ENCODE measurements at regions not wholly inside any gene's neighbourhood (a gene's known extent, or its start where the extent isn't known, plus 50 kb on each side); places are given as distances from the start of the nearest gene placed in this dataset.

- H3K4me3 ChIP-seq: no peak overlapping the region
- no peak overlapping the region for H3K4me2 ChIP-seq
- ATAC-seq: no peak
- TF ChIP-seq CBX8 (IDR thresholded peaks at IDR 0.05): no peak
- no peak for TF ChIP-seq KDM5A (IDR thresholded peaks at IDR 0.05)
- TF ChIP-seq RFX5 (IDR thresholded peaks at IDR 0.05): no peak
- TF ChIP-seq JUNB (IDR thresholded peaks at IDR 0.05): no peak
- TF ChIP-seq RCOR1 (IDR thresholded peaks at IDR 0.05; ENCODE audit: low read depth, low read length): no peak
- no peak for TF ChIP-seq HOXA7 (CRISPR knock-in tag; IDR thresholded peaks at IDR 0.05)
- TF ChIP-seq CTCF (IDR thresholded peaks at IDR 0.05): no peak
- no peak for TF ChIP-seq CHD2 (IDR thresholded peaks at IDR 0.05; ENCODE audit: low read length, partially characterized antibody)
- no peak for TF ChIP-seq REST (IDR thresholded peaks at IDR 0.05)
- TF ChIP-seq HEYL (CRISPR knock-in tag; IDR thresholded peaks at IDR 0.05): no peak
- no peak overlapping the region for H3K27ac ChIP-seq
- H3K4me1 ChIP-seq: no peaks in the 10 kb centered on the region
- peaks cover 7% of the 10 kb centered on the region; the same call in 1 of the 3 replicates for H3K9me3 ChIP-seq
- no peak for FAIRE-seq
- POLR2A ChIA-PET: no interaction called here
- WGBS (ENCODE audit: missing lambda C conversion rate): 0% methylated on average over 1 of the region's 1 CpG
- DNase-seq (ENCODE audit: low read depth in 1 of 2, low spot score in 1 of 2): no peak
- CTCF ChIA-PET: no interaction called here
Observed at GRCh38 chr10:83253011-83253671, 886.2 kb upstream of the GHITM start.

- CTCF ChIA-PET: no interaction called here
- Histone ChIP-seq H3K4me1 (no peaks in the 10 kb centered on the region), H3K4me2 (no peak overlapping the region), H3K4me3 (no peak overlapping the region), H3K27ac (no peak overlapping the region), H3K9me3 (peaks cover 7% of the 10 kb centered on the region; the same call in 1 of the 3 replicates)
- TF ChIP-seq MAX (IDR thresholded peaks at IDR 0.05) (no peak), ZFP36 (IDR thresholded peaks at IDR 0.05; ENCODE audit: borderline replicate concordance, partially characterized antibody) (no peak), EP300 (IDR thresholded peaks at IDR 0.05) (no peak), CBX2 (IDR thresholded peaks at IDR 0.05; ENCODE audit: borderline replicate concordance, low read depth) (no peak), HOXB13 (CRISPR knock-in tag; IDR thresholded peaks at IDR 0.05; ENCODE audit: low read depth) (no peak), RAD21 (conservative IDR thresholded peaks at IDR 0.05 in 1 of 2, IDR thresholded peaks at IDR 0.05 in 1 of 2) (no peak), MAZ (IDR thresholded peaks at IDR 0.05; ENCODE audit: borderline replicate concordance, low read depth, low read length) (no peak), BHLHE40 (IDR thresholded peaks at IDR 0.05; ENCODE audit: low read depth, low read length) (no peak)
- POLR2A ChIA-PET: no interaction called here
- WGBS (ENCODE audit: missing lambda C conversion rate): no CpG with 5 or more reads among the region's 1 CpG
- FAIRE-seq (no peak), DNase-seq (ENCODE audit: low read depth in 1 of 2, low spot score in 1 of 2) (no peak), ATAC-seq (no peak)
Observed at GRCh38 chr10:83254698-83255097, 884.6 kb upstream of the GHITM start.

GRCh38 chr10:83262434-83262833 lies 876.9 kb upstream of the GHITM start:
- no peak for FAIRE-seq
- Histone ChIP-seq H3K4me1 (no peaks in the 10 kb centered on the region), H3K9me3 (no peaks in the 10 kb centered on the region), H3K4me3 (no peak overlapping the region), H3K27ac (no peak overlapping the region), H3K4me2 (no peak overlapping the region)
- POLR2A ChIA-PET: no interaction called here
- no peak for DNase-seq (ENCODE audit: low read depth in 1 of 2, low spot score in 1 of 2)
- ATAC-seq: no peak
- TF ChIP-seq NPAS2 (CRISPR knock-in tag; IDR thresholded peaks at IDR 0.05; ENCODE audit: borderline replicate concordance) (no peak), NFE2L2 (conservative IDR thresholded peaks at IDR 0.05; ENCODE audit: low read length) (no peak)
- WGBS (ENCODE audit: missing lambda C conversion rate): 0% methylated on average over 1 of the region's 1 CpG
- CTCF ChIA-PET: no interaction called here

Data from A549 (cell line).